ENCODE measurements at regions not wholly inside any gene's neighbourhood (a gene's known extent, or its start where the extent isn't known, plus 50 kb on each side); places are given as distances from the start of the nearest gene placed in this dataset.
A peak's percentile ranks its signal among the peaks of the same experiment; 100 is the strongest.
"Not testable (repeated sequence)": the region's sequence is repeated elsewhere in the genome, so short reads cannot be mapped to it uniquely, and the experiment has no call there.

- Histone ChIP-seq H3K9me3 (ENCODE audit: insufficient read depth, low read depth, low read length) (peaks cover 25% of the 10 kb centered on the region; the same call in 1 of the 2 replicates), H3K4me3 (ENCODE audit: low read length) (peak overlapping the region; percentile 32), H3K9ac (ENCODE audit: low read depth, low read length) (peak overlapping the region; percentile 76), H3K27ac (ENCODE audit: low read depth, low read length) (peak overlapping the region; percentile 94)
- H3K4me1 ChIP-seq (ENCODE audit: insufficient read depth, low read length); H3K27me3 ChIP-seq (ENCODE audit: insufficient read depth, low read length); H3K36me3 ChIP-seq (ENCODE audit: insufficient read depth, low read length): not testable (repeated sequence)
- 7% methylated on average over 10 of the region's 15 CpGs for WGBS
These were observed 1030.6 kb downstream of the FAM133A start for GRCh38 chrX:94704348-94705256.

DNA sequence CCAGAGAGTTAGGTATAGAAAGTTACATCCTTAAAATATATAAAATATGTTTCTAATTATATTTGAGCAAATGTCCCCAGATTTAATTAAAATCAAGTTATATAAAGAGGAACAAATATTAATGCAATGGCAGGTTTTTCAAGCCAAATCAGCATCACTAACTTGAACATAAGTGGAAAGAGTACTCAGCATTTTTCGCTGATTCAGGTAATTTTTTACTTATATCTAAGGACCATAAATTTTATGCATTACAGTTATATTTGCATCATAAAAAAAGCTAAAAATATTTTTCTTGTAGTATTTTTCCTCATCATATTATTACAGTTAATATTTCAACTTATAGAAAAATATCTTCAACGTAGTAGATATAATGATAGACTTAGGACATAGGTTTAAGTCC, 1047.4 kb downstream of the FAM133A start:
- Histone ChIP-seq H3K27me3 (ENCODE audit: insufficient read depth, low read length) (no peaks in the 10 kb centered on the region), H3K4me3 (ENCODE audit: low read length) (no peak overlapping the region), H3K9ac (ENCODE audit: low read depth, low read length) (no peak overlapping the region), H3K9me3 (ENCODE audit: insufficient read depth, low read depth, low read length) (peaks cover 4% of the 10 kb centered on the region; the same call in 1 of the 2 replicates), H3K36me3 (ENCODE audit: insufficient read depth, low read length) (no peaks in the 10 kb centered on the region), H3K4me1 (ENCODE audit: insufficient read depth, low read length) (no peaks in the 10 kb centered on the region), H3K27ac (ENCODE audit: low read depth, low read length) (no peak overlapping the region)
- WGBS = no CpG with 5 or more reads among the region's 2 CpGs

DNA sequence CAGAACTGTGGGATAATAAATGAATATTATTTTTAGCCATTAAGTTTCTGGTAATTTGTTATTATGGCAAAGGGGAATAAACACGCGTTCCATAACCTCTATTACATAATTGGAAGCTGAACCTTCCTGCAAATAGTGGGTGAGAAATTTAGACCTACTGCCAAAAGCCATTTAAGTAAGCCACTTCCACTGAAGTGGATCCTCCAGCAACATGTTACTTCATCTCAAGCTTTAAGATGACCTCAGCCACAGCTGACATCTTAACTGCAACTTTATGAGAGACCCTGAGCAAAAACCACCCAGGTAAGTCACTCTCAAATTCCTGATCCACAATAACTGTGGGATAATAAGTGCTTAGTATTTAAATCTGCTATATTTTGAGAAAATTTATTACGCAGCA, 1048.6 kb downstream of the FAM133A start:
- no peaks in the 10 kb centered on the region for H3K4me1 ChIP-seq (ENCODE audit: insufficient read depth, low read length)
- H3K9me3 ChIP-seq (ENCODE audit: insufficient read depth, low read depth, low read length) = peaks cover 4% of the 10 kb centered on the region; the same call in 1 of the 2 replicates
- H3K4me3 ChIP-seq (ENCODE audit: low read length) = no peak overlapping the region
- H3K27me3 ChIP-seq (ENCODE audit: insufficient read depth, low read length) = no peaks in the 10 kb centered on the region
- H3K9ac ChIP-seq (ENCODE audit: low read depth, low read length) = no peak overlapping the region
- no peak overlapping the region for H3K27ac ChIP-seq (ENCODE audit: low read depth, low read length)
- WGBS = no CpG with 5 or more reads among the region's 3 CpGs
- no peaks in the 10 kb centered on the region for H3K36me3 ChIP-seq (ENCODE audit: insufficient read depth, low read length)

GRCh38 chrX:94742772-94743171, 1068.8 kb downstream of the FAM133A start:
- WGBS = 95% methylated on average over 3 of the region's 3 CpGs
- Histone ChIP-seq H3K4me1 (ENCODE audit: insufficient read depth, low read length) (0 out of 2 replicates have a peak, but pooled peaks cover 4% of the 10 kb centered on the region), H3K9me3 (ENCODE audit: insufficient read depth, low read depth, low read length) (no peaks in the 10 kb centered on the region), H3K9ac (ENCODE audit: low read depth, low read length) (no peak overlapping the region), H3K27me3 (ENCODE audit: insufficient read depth, low read length) (no peaks in the 10 kb centered on the region), H3K4me3 (ENCODE audit: low read length) (no peak overlapping the region), H3K27ac (ENCODE audit: low read depth, low read length) (no peak overlapping the region), H3K36me3 (ENCODE audit: insufficient read depth, low read length) (no peaks in the 10 kb centered on the region)

GRCh38 chrX:94743478-94743877, 1069.5 kb downstream of the FAM133A start:
- no peak overlapping the region for H3K4me3 ChIP-seq (ENCODE audit: low read length)
- 0 out of 2 replicates have a peak, but pooled peaks cover 4% of the 10 kb centered on the region for H3K4me1 ChIP-seq (ENCODE audit: insufficient read depth, low read length)
- no peaks in the 10 kb centered on the region for H3K27me3 ChIP-seq (ENCODE audit: insufficient read depth, low read length)
- no peak overlapping the region for H3K9ac ChIP-seq (ENCODE audit: low read depth, low read length)
- H3K9me3 ChIP-seq (ENCODE audit: insufficient read depth, low read depth, low read length) = peaks cover 4% of the 10 kb centered on the region; the same call in 1 of the 2 replicates
- no peak overlapping the region for H3K27ac ChIP-seq (ENCODE audit: low read depth, low read length)
- H3K36me3 ChIP-seq (ENCODE audit: insufficient read depth, low read length) = no peaks in the 10 kb centered on the region

DNA sequence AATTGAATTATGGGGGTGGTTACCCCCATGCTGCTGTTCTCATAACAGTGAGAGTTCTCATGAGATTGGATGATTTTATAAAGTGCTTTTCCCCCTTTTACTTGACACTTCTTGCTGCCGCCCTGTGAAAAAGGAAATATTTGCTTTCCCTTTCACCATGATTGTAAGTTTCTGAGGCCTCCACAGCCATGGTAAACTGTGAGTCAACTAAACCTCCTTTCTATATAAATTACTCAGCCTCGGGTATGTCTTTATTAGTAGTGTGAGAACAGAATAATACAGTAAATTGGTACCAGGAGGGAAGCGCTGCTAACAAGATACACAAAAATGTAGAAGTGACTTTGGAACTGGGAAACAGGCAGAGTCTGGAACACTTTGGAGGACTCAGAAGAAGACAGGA, 1070.8 kb downstream of the FAM133A start:
- 95% methylated on average over 3 of the region's 3 CpGs for WGBS
- Histone ChIP-seq H3K36me3 (ENCODE audit: insufficient read depth, low read length) (no peaks in the 10 kb centered on the region), H3K27ac (ENCODE audit: low read depth, low read length) (peak overlapping the region; percentile 76; the same call in 1 of the 2 replicates), H3K9me3 (ENCODE audit: insufficient read depth, low read depth, low read length) (peaks cover 4% of the 10 kb centered on the region; the same call in 1 of the 2 replicates), H3K27me3 (ENCODE audit: insufficient read depth, low read length) (no peaks in the 10 kb centered on the region), H3K9ac (ENCODE audit: low read depth, low read length) (no peak overlapping the region), H3K4me1 (ENCODE audit: insufficient read depth, low read length) (0 out of 2 replicates have a peak, but pooled peaks cover 4% of the 10 kb centered on the region), H3K4me3 (ENCODE audit: low read length) (no peak overlapping the region)

DNA sequence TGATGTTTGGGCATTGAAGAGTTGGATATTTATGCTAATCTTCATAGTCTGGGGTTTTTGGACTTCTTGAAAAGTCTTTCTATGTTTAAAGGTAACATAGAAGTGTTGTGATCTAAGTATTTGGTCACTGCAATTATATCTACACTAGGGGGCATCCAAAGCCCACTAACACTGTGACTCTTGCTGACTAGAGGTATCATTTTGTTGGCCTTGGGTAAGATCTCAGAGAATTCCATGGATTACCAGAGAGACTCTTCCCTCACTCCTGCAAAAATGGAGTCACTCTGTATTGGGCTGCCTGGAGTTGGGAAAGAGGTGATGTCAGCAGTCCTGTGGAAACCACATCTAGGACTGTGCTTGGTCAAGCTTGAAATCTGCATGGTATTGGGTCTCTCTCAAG, 1077.6 kb downstream of the FAM133A start:
- no peaks in the 10 kb centered on the region for H3K27me3 ChIP-seq (ENCODE audit: insufficient read depth, low read length)

DNA sequence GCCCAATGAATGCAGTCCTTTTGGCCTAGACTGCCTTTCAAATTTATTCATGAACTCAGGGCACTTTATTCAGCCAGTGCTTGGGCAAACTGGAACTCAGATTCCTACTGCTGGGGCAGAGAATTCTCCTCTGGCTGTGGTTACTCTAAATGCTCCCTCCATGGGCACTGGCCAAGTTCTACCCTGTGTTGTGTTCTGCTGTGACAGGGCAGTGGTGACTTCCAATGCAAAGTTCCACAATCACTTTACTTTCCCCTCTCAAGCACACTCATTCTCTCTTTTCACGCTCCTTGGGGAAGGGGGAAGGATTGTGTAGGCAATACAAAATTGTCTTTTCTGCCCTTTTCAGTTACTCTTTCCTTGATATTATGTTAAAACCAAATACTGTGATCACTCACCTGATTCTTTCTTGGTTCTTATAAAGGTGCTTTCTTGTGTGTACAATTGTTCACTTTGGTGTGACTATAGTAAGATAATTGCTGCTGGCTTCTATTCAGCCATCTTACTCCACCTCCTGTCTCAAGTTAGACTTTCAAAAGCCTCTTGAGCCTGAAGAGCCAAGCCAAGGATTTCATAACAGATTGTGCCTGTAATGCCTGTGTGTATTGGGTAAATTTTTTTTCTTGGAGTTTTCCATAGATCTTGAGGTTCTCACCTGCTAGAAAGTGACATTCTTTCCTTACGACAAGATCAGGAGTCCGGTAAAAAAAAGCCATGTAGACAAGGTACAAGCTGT, 1078.6 kb downstream of the FAM133A start:
- WGBS = no CpG with 5 or more reads among the region's 3 CpGs
- H3K36me3 ChIP-seq (ENCODE audit: insufficient read depth, low read length) = no peaks in the 10 kb centered on the region

More for the DNA sequence above, 1077.6 kb downstream of the FAM133A start:
- Histone ChIP-seq H3K9ac (ENCODE audit: low read depth, low read length) (no peak overlapping the region), H3K4me1 (ENCODE audit: insufficient read depth, low read length) (peaks cover 4% of the 10 kb centered on the region; the same call in 1 of the 2 replicates), H3K4me3 (ENCODE audit: low read length) (no peak overlapping the region), H3K27ac (ENCODE audit: low read depth, low read length) (no peak overlapping the region), H3K36me3 (ENCODE audit: insufficient read depth, low read length) (no peaks in the 10 kb centered on the region), H3K9me3 (ENCODE audit: insufficient read depth, low read depth, low read length) (peaks cover 4% of the 10 kb centered on the region; the same call in 1 of the 2 replicates)

DNA sequence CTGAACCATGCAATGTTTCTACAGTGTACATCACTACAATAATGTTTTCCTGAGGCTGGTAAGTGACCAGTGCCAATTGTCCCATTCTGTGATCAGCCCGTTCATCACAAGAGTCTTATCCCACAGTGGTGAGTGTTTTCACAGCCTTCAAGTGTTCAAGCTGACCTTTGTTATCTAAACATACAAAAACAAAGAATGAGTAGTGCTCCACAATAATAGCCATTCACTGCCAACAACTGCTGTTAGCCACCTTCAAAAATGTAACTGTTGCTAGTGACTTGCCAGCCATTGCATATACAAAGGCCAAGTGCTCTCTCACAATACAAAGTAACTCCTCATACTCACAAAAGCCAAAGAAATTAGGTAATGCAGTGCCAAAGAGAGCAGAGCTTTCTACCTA, 1084.1 kb downstream of the FAM133A start:
- Histone ChIP-seq H3K27me3 (ENCODE audit: insufficient read depth, low read length) (no peaks in the 10 kb centered on the region), H3K4me1 (ENCODE audit: insufficient read depth, low read length) (peaks cover 8% of the 10 kb centered on the region; the same call in 1 of the 2 replicates), H3K9ac (ENCODE audit: low read depth, low read length) (no peak overlapping the region), H3K36me3 (ENCODE audit: insufficient read depth, low read length) (no peaks in the 10 kb centered on the region), H3K9me3 (ENCODE audit: insufficient read depth, low read depth, low read length) (no peaks in the 10 kb centered on the region), H3K27ac (ENCODE audit: low read depth, low read length) (no peak overlapping the region; the same call in 1 of the 2 replicates), H3K4me3 (ENCODE audit: low read length) (no peak overlapping the region)
- 76% methylated on average over 1 of the region's 1 CpG for WGBS

More for the DNA sequence above, 1078.6 kb downstream of the FAM133A start:
- H3K4me3 ChIP-seq (ENCODE audit: low read length) = no peak overlapping the region
- H3K27ac ChIP-seq (ENCODE audit: low read depth, low read length) = no peak overlapping the region
- H3K27me3 ChIP-seq (ENCODE audit: insufficient read depth, low read length) = no peaks in the 10 kb centered on the region
- no peak overlapping the region for H3K9ac ChIP-seq (ENCODE audit: low read depth, low read length)
- H3K4me1 ChIP-seq (ENCODE audit: insufficient read depth, low read length) = peaks cover 8% of the 10 kb centered on the region; the same call in 1 of the 2 replicates
- peaks cover 4% of the 10 kb centered on the region; the same call in 1 of the 2 replicates for H3K9me3 ChIP-seq (ENCODE audit: insufficient read depth, low read depth, low read length)

GRCh38 chrX:94775640-94776039, 1101.6 kb downstream of the FAM133A start:
- no peak overlapping the region for H3K27ac ChIP-seq (ENCODE audit: low read depth, low read length)
- no peak overlapping the region for H3K4me3 ChIP-seq (ENCODE audit: low read length)
- no peaks in the 10 kb centered on the region for H3K4me1 ChIP-seq (ENCODE audit: insufficient read depth, low read length)
- no peaks in the 10 kb centered on the region for H3K36me3 ChIP-seq (ENCODE audit: insufficient read depth, low read length)
- H3K9ac ChIP-seq (ENCODE audit: low read depth, low read length) = no peak overlapping the region
- H3K27me3 ChIP-seq (ENCODE audit: insufficient read depth, low read length) = no peaks in the 10 kb centered on the region
- no peaks in the 10 kb centered on the region for H3K9me3 ChIP-seq (ENCODE audit: insufficient read depth, low read depth, low read length)
- no CpG with 5 or more reads among the region's 2 CpGs for WGBS

DNA sequence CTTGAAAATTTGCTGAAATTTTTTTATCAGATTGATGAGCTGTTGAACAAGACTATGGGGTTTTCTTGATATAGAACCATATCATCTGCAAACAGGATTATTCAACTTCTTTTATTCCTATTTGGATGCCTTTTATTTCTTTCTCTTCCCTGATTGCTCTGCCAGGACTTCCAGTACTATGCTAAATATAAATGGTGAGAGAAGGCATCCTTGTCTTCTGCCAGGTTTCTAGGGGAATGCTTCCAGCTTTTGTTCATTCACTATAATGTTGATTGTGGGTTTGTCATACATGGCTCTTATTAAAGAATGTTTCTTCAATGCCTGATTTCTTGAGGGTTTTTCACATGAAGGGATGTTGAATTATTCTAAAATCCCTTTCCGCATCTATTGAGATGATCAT, 1139.5 kb downstream of the FAM133A start:
- H3K9me3 ChIP-seq (ENCODE audit: insufficient read depth, low read depth, low read length) = no peaks in the 10 kb centered on the region
- H3K9ac ChIP-seq (ENCODE audit: low read depth, low read length) = no peak overlapping the region
- WGBS = 94% methylated on average over 1 of the region's 1 CpG
- H3K4me1 ChIP-seq (ENCODE audit: insufficient read depth, low read length) = 0 out of 2 replicates have a peak, but pooled peaks cover 3% of the 10 kb centered on the region
- no peak overlapping the region for H3K27ac ChIP-seq (ENCODE audit: low read depth, low read length)
- no peak overlapping the region for H3K4me3 ChIP-seq (ENCODE audit: low read length)
- H3K36me3 ChIP-seq (ENCODE audit: insufficient read depth, low read length) = no peaks in the 10 kb centered on the region
- no peaks in the 10 kb centered on the region for H3K27me3 ChIP-seq (ENCODE audit: insufficient read depth, low read length)
